CD14-positive monocyte (primary cell): ENCODE measurements at regions not wholly inside any gene's neighbourhood (a gene's known extent, or its start where the extent isn't known, plus 50 kb on each side); places are given as distances from the start of the nearest gene placed in this dataset.

Experiments
- DNase-seq, 3 donors: peaks; one replicate each; pipeline ENCODE4 v3.0.0-alpha.2; 2011 to 2022
- H2AFZ ChIP-seq: 2 replicates; pipeline ENCODE4 v1.6.0; 2012; ENCODE audit warnings: mild to moderate bottlenecking, low read depth, low read length, inconsistent platforms; ENCODE audit not compliant: insufficient read depth, poor library complexity, severe bottlenecking
- H3K27ac ChIP-seq, 2 donors: 1 replicate in 1 of 2; 2 replicates in 1 of 2; pipeline ENCODE4 v1.5.1; 2012 to 2013; ENCODE audit warnings: low read length in 2 of 2, control low read depth in 1 of 2, inconsistent platforms in 1 of 2, low read depth in 1 of 2, mild to moderate bottlenecking in 1 of 2
- H3K27me3 ChIP-seq, 2 donors: one replicate each; pipeline versions ENCODE4 v1.6.0 to v1.6.1; 2011 to 2013; ENCODE audit warnings: low read length in 2 of 2; ENCODE audit not compliant: control insufficient read depth in 2 of 2, insufficient read depth in 2 of 2
- H3K36me3 ChIP-seq, 2 donors: replicated peaks in 1 of 2; 1 replicate in 1 of 2; 2 replicates in 1 of 2; pipeline versions ENCODE4 v1.5.1 to v1.6.1; 2012 to 2013; ENCODE audit warnings: low read length in 2 of 2, control low read depth in 1 of 2, inconsistent platforms in 1 of 2, mild to moderate bottlenecking in 1 of 2; ENCODE audit not compliant: insufficient read depth in 2 of 2, control insufficient read depth in 1 of 2
- H3K4me1 ChIP-seq, 2 donors: 1 replicate in 1 of 2; 2 replicates in 1 of 2; pipeline versions ENCODE4 v1.5.1 to v1.6.1; 2012 to 2013; ENCODE audit warnings: low read length in 2 of 2, control low read depth in 1 of 2, inconsistent platforms in 1 of 2, mild to moderate bottlenecking in 1 of 2, moderate library complexity in 1 of 2; ENCODE audit not compliant: insufficient read depth in 2 of 2, control insufficient read depth in 1 of 2
- H3K4me2 ChIP-seq: replicated peaks from 2 replicates; pipeline ENCODE3; 2012; ENCODE audit warnings: low read length, moderate library complexity, mild to moderate bottlenecking; ENCODE audit not compliant: poor library complexity, severe bottlenecking; ENCODE audit errors: extremely low read depth
- H3K4me3 ChIP-seq, 3 experiments: fragments of 200-600 bp in 1 of 3; sonication (generic) in 1 of 3; replicated peaks in 1 of 3; 1 replicate in 2 of 3; 2 replicates in 1 of 3; pipeline ENCODE4 v1.5.1; 2011 to 2013; ENCODE audit warnings: low read length in 3 of 3, mild to moderate bottlenecking in 3 of 3, control low read depth in 2 of 3, low read depth in 2 of 3, inconsistent platforms in 1 of 3, moderate library complexity in 1 of 3
- H3K79me2 ChIP-seq: 2 replicates; pipeline ENCODE4 v1.6.0; 2012; ENCODE audit warnings: mild to moderate bottlenecking, control low read depth, inconsistent platforms, low read length, moderate library complexity; ENCODE audit not compliant: insufficient read depth
- H3K9ac ChIP-seq: 2 replicates; pipeline ENCODE4 v1.6.0; 2017; ENCODE audit warnings: low read length, mild to moderate bottlenecking; ENCODE audit not compliant: insufficient read depth, poor library complexity, severe bottlenecking
- H3K9me3 ChIP-seq, 2 donors: replicated peaks in 1 of 2; 1 replicate in 1 of 2; 2 replicates in 1 of 2; pipeline versions ENCODE4 v1.5.1 to v1.6.1; 2012 to 2013; ENCODE audit warnings: low read length in 2 of 2, control low read depth in 1 of 2; ENCODE audit not compliant: control insufficient read depth in 1 of 2, insufficient read depth in 1 of 2
- H4K20me1 ChIP-seq: 2 replicates; pipeline ENCODE4 v1.6.0; 2012; ENCODE audit warnings: mild to moderate bottlenecking, low read length, control low read depth, moderate library complexity; ENCODE audit not compliant: insufficient read depth
- H3K27ac Mint-ChIP-seq, 7 donors: one replicate each; pipeline ENCODE4 v1.8.0; 2020; ENCODE audit warnings: mild to moderate bottlenecking in 7 of 7, mixed read lengths in 7 of 7, moderate library complexity in 6 of 7, inconsistent platforms in 2 of 7
- H3K27me3 Mint-ChIP-seq, 3 donors: one replicate each; pipeline ENCODE4 v1.8.0; 2021 to 2022; ENCODE audit warnings: low read depth in 3 of 3, mild to moderate bottlenecking in 3 of 3, mixed read lengths in 3 of 3, moderate library complexity in 3 of 3, inconsistent platforms in 1 of 3
- H3K36me3 Mint-ChIP-seq, 2 donors: one replicate each; pipeline ENCODE4 v1.8.0; 2020; ENCODE audit warnings: mixed read lengths in 2 of 2, inconsistent platforms in 1 of 2, mild to moderate bottlenecking in 1 of 2
- H3K4me1 Mint-ChIP-seq: one replicate; pipeline ENCODE4 v1.8.0; 2020; ENCODE audit warnings: mild to moderate bottlenecking, mixed read lengths
- H3K4me3 Mint-ChIP-seq, 2 donors: one replicate each; pipeline ENCODE4 v1.8.0; 2020; ENCODE audit warnings: mild to moderate bottlenecking in 2 of 2, mixed read lengths in 2 of 2, moderate library complexity in 1 of 2
- H3K9me3 Mint-ChIP-seq, 7 donors: one replicate each; pipeline ENCODE4 v1.8.0; 2020 to 2022; ENCODE audit warnings: mixed read lengths in 7 of 7, mild to moderate bottlenecking in 6 of 7, moderate library complexity in 6 of 7, inconsistent platforms in 2 of 7
- WGBS: methylation state at CpG from one replicate; pipeline ENCODE4 v1.1.5; 2013; ENCODE audit warnings: missing lambda C conversion rate; ENCODE audit not compliant: insufficient coverage; 5-methylcytosine and 5-hydroxymethylcytosine counted together
- intact Hi-C, 2 donors: fragments of 100-400 bp; cut with micrococcal nuclease; formaldehyde crosslinking; loops; one replicate each; pipeline versions ENCODE4 v1.15.0 to v1.15.1; 2023
- TF ChIP-seq, protein P1 (sequence below): fragments of 200-600 bp; IDR thresholded peaks from one replicate; pipeline ENCODE4 v1.8.0; 2022; ENCODE audit warnings: antibody characterized with exemption, mild to moderate bottlenecking

DNA sequence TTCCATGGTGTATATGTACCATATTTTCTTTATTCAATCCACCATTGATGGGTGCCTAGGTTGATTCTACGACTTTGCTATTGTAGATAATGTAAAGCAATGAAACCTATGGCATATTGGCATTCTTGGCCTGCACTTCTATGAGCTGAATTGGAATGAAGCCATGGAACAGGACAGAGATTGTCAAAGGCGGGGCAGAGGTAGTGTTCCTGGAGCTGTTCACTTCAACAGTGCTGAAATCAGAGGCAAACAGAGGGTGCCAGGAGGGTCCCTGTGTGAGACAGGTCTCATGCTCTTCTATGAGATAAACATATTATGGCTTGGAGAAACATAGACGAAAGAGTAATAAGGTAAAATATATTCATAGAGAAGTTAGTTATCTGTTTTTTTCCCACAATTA is 342.6 kb upstream of the VCX start:
- WGBS, result no CpG with 5 or more reads among the region's 3 CpGs
- Mint-ChIP-seq H3K36me3 (no peaks in the 10 kb centered on the region), H3K27me3 (peaks cover 0 to 2% (median 1%) of the 10 kb centered on the region in 3 donors), H3K4me3 (no peak overlapping the region), H3K9me3 (peaks cover 3 to 15% (median 5%) of the 10 kb centered on the region in 7 donors), H3K27ac (no peak overlapping the region), H3K4me1 (no peaks in the 10 kb centered on the region)
- Histone ChIP-seq H3K9me3 (no peaks in the 10 kb centered on the region), H3K4me2 (no peak overlapping the region), H3K79me2 (no peaks in the 10 kb centered on the region), H3K36me3 (no peaks in the 10 kb centered on the region), H2AFZ (no peak overlapping the region), H3K27ac (no peak overlapping the region), H3K27me3 (no peaks in the 10 kb centered on the region), H3K4me3 (no peak overlapping the region), H4K20me1 (no peaks in the 10 kb centered on the region), H3K9ac (no peak overlapping the region), H3K4me1 (no peaks in the 10 kb centered on the region)
- no peak for DNase-seq
- TF ChIP-seq, protein P1, sequence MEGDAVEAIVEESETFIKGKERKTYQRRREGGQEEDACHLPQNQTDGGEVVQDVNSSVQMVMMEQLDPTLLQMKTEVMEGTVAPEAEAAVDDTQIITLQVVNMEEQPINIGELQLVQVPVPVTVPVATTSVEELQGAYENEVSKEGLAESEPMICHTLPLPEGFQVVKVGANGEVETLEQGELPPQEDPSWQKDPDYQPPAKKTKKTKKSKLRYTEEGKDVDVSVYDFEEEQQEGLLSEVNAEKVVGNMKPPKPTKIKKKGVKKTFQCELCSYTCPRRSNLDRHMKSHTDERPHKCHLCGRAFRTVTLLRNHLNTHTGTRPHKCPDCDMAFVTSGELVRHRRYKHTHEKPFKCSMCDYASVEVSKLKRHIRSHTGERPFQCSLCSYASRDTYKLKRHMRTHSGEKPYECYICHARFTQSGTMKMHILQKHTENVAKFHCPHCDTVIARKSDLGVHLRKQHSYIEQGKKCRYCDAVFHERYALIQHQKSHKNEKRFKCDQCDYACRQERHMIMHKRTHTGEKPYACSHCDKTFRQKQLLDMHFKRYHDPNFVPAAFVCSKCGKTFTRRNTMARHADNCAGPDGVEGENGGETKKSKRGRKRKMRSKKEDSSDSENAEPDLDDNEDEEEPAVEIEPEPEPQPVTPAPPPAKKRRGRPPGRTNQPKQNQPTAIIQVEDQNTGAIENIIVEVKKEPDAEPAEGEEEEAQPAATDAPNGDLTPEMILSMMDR, result no peak
- intact Hi-C loops, result no loop called here

- Histone ChIP-seq H4K20me1 (no peaks in the 10 kb centered on the region), H2AFZ (no peak overlapping the region), H3K79me2 (no peaks in the 10 kb centered on the region), H3K4me2 (no peak overlapping the region), H3K27ac (no peak overlapping the region), H3K4me1 (no peaks in the 10 kb centered on the region), H3K4me3 (no peak overlapping the region), H3K9me3 (no peaks in the 10 kb centered on the region), H3K9ac (no peak overlapping the region), H3K27me3 (no peaks in the 10 kb centered on the region), H3K36me3 (no peaks in the 10 kb centered on the region)
- H3K4me3 Mint-ChIP-seq, result no peak overlapping the region
- no peaks in the 10 kb centered on the region for H3K4me1 Mint-ChIP-seq
- DNase-seq, result no peak
- no peaks in the 10 kb centered on the region for H3K36me3 Mint-ChIP-seq
- intact Hi-C loops, result no loop called here
- peaks cover 0 to 7% (median 4%) of the 10 kb centered on the region in 7 donors for H3K9me3 Mint-ChIP-seq
- no CpG with 5 or more reads among the region's 3 CpGs for WGBS
- H3K27ac Mint-ChIP-seq, result no peak overlapping the region
- TF ChIP-seq, protein P1, result no peak
- H3K27me3 Mint-ChIP-seq, result no peaks in the 10 kb centered on the region
Observed at GRCh38 chrX:7486505-7486904, 338.6 kb upstream of the PUDP start.
